D721Med (cell line): ENCODE measurements at regions not wholly inside any gene's neighbourhood (a gene's known extent, or its start where the extent isn't known, plus 50 kb on each side); places are given as distances from the start of the nearest gene placed in this dataset.
"Not testable (repeated sequence)": the region's sequence is repeated elsewhere in the genome, so short reads cannot be mapped to it uniquely, and the experiment has no call there.

ENCODE experiments used
- DNase-seq: peaks from one replicate; pipeline ENCODE4 v3.0.0; 2011; ENCODE audit warnings: low spot score; ENCODE audit not compliant: insufficient read length
- FAIRE-seq: peaks from 2 replicates; lab custom pipeline; 2011; peaks lifted over from hg19 to GRCh38; lab: Jason Lieb, UNC
- TF ChIP-seq, protein P1 (sequence below): IDR thresholded peaks from 2 replicates; pipeline ENCODE4 v1.5.1; 2012; ENCODE audit warnings: mild to moderate bottlenecking, control low read depth; ENCODE audit not compliant: insufficient read depth; ENCODE audit errors: missing control alignments

DNA sequence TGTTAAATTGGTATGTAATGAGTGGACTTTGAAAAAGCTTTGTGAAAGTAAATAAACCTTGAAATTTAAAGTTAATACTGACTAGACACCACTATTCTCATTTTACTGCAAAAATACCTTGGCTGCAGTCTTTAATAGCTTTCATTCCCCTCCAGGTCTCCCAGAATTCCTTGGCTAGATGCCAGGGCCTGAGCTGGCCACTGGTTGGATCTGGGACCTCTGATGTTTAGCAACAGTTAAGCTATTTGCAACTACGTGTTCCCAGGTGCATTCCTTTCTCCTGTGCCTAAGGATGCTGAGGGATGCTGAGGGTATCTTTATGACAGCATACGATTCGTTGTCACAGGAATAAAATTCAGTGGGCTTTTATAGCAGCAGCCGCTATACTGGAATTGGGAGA is 938.7 kb downstream of the TTLL7 start:
- FAIRE-seq (no peak), DNase-seq (no peak)
- TF ChIP-seq, protein P1, sequence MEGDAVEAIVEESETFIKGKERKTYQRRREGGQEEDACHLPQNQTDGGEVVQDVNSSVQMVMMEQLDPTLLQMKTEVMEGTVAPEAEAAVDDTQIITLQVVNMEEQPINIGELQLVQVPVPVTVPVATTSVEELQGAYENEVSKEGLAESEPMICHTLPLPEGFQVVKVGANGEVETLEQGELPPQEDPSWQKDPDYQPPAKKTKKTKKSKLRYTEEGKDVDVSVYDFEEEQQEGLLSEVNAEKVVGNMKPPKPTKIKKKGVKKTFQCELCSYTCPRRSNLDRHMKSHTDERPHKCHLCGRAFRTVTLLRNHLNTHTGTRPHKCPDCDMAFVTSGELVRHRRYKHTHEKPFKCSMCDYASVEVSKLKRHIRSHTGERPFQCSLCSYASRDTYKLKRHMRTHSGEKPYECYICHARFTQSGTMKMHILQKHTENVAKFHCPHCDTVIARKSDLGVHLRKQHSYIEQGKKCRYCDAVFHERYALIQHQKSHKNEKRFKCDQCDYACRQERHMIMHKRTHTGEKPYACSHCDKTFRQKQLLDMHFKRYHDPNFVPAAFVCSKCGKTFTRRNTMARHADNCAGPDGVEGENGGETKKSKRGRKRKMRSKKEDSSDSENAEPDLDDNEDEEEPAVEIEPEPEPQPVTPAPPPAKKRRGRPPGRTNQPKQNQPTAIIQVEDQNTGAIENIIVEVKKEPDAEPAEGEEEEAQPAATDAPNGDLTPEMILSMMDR: no peak

DNA sequence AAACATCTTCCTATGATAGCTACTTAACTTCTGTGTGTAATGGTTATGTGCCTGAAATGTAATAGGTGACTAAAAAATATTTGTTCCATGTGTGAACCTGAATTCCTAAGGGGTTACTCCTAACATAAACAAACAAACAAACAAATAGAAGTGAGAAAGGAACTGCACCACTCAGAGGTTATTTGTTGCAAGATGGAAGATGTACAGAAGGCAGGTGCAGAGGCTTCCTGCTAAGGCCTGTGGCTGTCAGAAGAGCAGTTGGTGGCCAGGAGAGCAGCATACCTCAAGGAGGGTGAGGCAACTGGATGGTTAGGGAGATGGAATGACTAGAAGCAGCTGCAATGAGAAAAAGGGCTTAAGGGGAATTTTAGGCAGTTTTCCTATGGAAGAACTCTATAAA is 940.6 kb downstream of the TTLL7 start:
- TF ChIP-seq, protein P1: no peak
- no peak for FAIRE-seq
- no peak for DNase-seq

DNA sequence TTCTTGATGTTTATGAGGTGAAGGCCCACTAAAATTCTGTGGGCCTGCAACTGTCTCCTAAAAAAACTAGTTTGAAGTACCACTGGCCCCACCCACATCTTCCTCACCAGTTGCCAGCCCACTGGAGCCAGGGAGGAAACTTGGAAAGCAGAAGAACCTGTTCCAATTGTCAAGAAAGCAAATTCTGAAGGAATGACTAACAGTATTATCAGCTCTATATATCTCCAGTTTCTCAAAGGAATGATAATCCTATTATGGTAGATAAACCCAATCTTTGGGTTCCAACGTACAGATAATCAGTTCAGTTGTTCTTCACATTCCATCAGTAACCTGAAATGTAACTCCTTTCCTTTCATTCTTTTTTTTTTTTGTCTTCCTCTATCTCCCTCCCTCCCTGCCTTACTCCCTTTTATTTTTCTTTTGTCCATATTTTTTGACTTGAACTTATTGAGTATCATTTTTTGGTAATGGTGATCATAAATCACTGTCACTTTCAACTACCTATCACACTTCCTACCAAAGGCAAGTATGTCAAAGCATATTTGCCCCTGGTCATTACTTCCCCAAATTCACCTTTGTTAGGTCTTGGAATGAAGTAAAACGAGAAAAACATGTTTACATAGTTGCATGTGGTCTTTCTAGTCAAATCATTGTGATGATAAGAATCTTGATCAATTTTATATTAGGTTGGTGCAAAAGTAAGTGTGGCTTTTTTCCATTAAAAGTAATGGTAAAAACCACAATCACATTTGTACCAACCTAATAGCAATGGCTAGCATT is 943.4 kb downstream of the TTLL7 start:
- TF ChIP-seq, protein P1: no peak
- DNase-seq (no peak), FAIRE-seq (no peak)

GRCh38 chr1:83053446-83053845 is 945.5 kb downstream of the TTLL7 start:
- TF ChIP-seq, protein P1: no peak
- FAIRE-seq: no peak
- DNase-seq: no peak

GRCh38 chr1:83052865-83053264 is 946.1 kb downstream of the TTLL7 start:
- TF ChIP-seq, protein P1: no peak
- FAIRE-seq (no peak), DNase-seq (no peak)

DNA sequence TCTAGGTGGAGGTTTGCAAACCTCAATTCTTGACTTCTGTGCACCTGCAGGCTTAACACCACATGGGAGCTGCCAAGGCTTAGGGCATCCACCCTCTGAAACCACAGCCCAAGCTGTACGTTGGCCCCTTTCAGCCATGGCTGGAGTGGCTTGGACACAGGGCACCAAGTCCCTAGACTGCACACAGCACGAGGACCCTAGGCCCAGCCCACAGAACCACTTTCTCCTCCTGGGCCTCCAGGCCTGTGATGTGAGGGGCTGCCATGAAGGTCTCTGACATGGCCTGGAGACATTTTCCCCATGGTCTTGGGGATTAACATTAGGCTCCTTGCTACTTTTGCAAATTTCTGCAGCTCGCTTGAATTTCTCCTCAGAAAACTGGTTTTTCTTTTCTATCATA is 947.9 kb downstream of the TTLL7 start:
- DNase-seq, FAIRE-seq: not testable (repeated sequence)

- no peak for DNase-seq
- TF ChIP-seq, protein P1: no peak
- FAIRE-seq: no peak
Observed at GRCh38 chr1:83043244-83043643, 955.7 kb downstream of the TTLL7 start.

- not testable (repeated sequence) for DNase-seq, FAIRE-seq
Observed at GRCh38 chr1:83039091-83039490, 959.8 kb downstream of the TTLL7 start.
